ENCODE measurements at regions not wholly inside any gene's neighbourhood (a gene's known extent, or its start where the extent isn't known, plus 50 kb on each side); places are given as distances from the start of the nearest gene placed in this dataset.

GRCh38 chr7:91527460-91527859 lies 263.2 kb downstream of the FZD1 start:
- TF ChIP-seq CTCF (IDR thresholded peaks at IDR 0.05 in 2 of 3, conservative IDR thresholded peaks at IDR 0.05 in 1 of 3; ENCODE audit: borderline replicate concordance in 1 of 3, insufficient read depth in 1 of 3, low read depth in 2 of 3, low read length in 2 of 3) (no peak), CEBPB (IDR thresholded peaks at IDR 0.05; ENCODE audit: low read depth) (no peak), EZH2 (IDR thresholded peaks at IDR 0.05) (no peak), CBX3 (IDR thresholded peaks at IDR 0.05; ENCODE audit: low read depth) (no peak), SIN3A (IDR thresholded peaks at IDR 0.05; ENCODE audit: low read depth) (no peak), POLR2A (IDR thresholded peaks at IDR 0.05; ENCODE audit: borderline replicate concordance, extremely low read depth, insufficient read depth, insufficient read length) (no peak), ELF1 (IDR thresholded peaks at IDR 0.05; ENCODE audit: borderline replicate concordance, low read depth) (no peak)
